ENCODE measurements at regions not wholly inside any gene's neighbourhood (a gene's known extent, or its start where the extent isn't known, plus 50 kb on each side); places are given as distances from the start of the nearest gene placed in this dataset.

- Mint-ChIP-seq H3K4me3 (no peak overlapping the region), H3K4me1 (ENCODE audit: low read depth) (no peaks in the 10 kb centered on the region), H3K36me3 (ENCODE audit: low read depth) (no peaks in the 10 kb centered on the region), H3K27ac (no peak overlapping the region), H3K27me3 (peaks cover 15% of the 10 kb centered on the region), H3K9me3 (peaks cover 6% of the 10 kb centered on the region)
- Histone ChIP-seq H3K4me3 (ENCODE audit: low read length) (no peak overlapping the region), H3K27me3 (ENCODE audit: control insufficient read depth in 1 of 2, insufficient read depth in 2 of 2, low read length in 2 of 2) (no peaks in the 10 kb centered on the region), H3K36me3 (ENCODE audit: insufficient read depth, low read length) (no peaks in the 10 kb centered on the region), H3K4me1 (ENCODE audit: insufficient read depth, low read length) (no peaks in the 10 kb centered on the region), H3K9me3 (ENCODE audit: control insufficient read depth in 1 of 2, insufficient read depth in 1 of 2, low read length in 2 of 2) (no peaks in the 10 kb centered on the region), H3K27ac (ENCODE audit: low read depth in 1 of 2, low read length in 2 of 2) (no peak overlapping the region)
- TF ChIP-seq CTCF (IDR thresholded peaks at IDR 0.05) = no peak
- intact Hi-C loops (cut with DNase I, micrococcal nuclease) = no loop called here
- ChIA-PET CTCF (no interaction called here), POLR2A (no interaction called here)
- DNase-seq (no peak), ATAC-seq (ENCODE audit: poor library complexity) (no peak)
These were observed 163.4 kb downstream of the GPAT3 start for GRCh38 chr4:83699358-83699757.

- H3K9me3 Mint-ChIP-seq = no peaks in the 10 kb centered on the region
- no peak overlapping the region for H3K27ac Mint-ChIP-seq
- no peak for TF ChIP-seq CTCF (IDR thresholded peaks at IDR 0.05)
- H3K27me3 Mint-ChIP-seq = peaks cover 10% of the 10 kb centered on the region
- Histone ChIP-seq H3K4me3 (ENCODE audit: low read length) (no peak overlapping the region), H3K27me3 (ENCODE audit: control insufficient read depth in 1 of 2, insufficient read depth in 2 of 2, low read length in 2 of 2) (peaks cover 0 to 6% of the 10 kb centered on the region in 2 experiments), H3K9me3 (ENCODE audit: control insufficient read depth in 1 of 2, insufficient read depth in 1 of 2, low read length in 2 of 2) (no peaks in the 10 kb centered on the region), H3K36me3 (ENCODE audit: insufficient read depth, low read length) (no peaks in the 10 kb centered on the region), H3K4me1 (ENCODE audit: insufficient read depth, low read length) (no peaks in the 10 kb centered on the region), H3K27ac (ENCODE audit: low read depth in 1 of 2, low read length in 2 of 2) (no peak overlapping the region)
- POLR2A ChIA-PET = no interaction called here
- H3K4me3 Mint-ChIP-seq = no peak overlapping the region
- CTCF ChIA-PET = no interaction called here
- DNase-seq (no peak), ATAC-seq (ENCODE audit: poor library complexity) (no peak)
- H3K4me1 Mint-ChIP-seq (ENCODE audit: low read depth) = no peaks in the 10 kb centered on the region
- intact Hi-C loops (cut with DNase I, micrococcal nuclease) = no loop called here
- H3K36me3 Mint-ChIP-seq (ENCODE audit: low read depth) = no peaks in the 10 kb centered on the region
These were observed 156.1 kb downstream of the GPAT3 start for GRCh38 chr4:83692028-83692427.

DNA sequence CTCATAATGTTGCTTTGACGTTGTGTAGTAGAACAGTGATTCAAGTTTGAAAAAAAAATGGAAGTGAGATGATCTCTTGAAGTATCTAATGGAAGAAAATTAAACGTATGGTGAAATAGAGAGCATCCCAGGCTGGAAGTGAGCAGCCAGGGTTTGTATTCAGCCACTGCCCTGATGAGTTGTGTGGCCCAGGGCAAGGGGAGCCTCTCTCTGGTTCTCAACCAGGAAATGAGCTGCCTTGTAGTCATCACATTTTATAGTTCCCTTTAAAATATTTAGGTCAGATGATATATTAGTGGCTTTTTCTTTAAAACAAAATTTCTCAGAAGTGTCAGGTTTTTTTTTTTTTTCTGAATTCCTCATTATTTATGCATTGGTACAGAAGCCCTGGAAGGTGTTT is 150.3 kb downstream of the GPAT3 start:
- H3K9me3 ChIP-seq (ENCODE audit: control insufficient read depth in 1 of 2, insufficient read depth in 1 of 2, low read length in 2 of 2) = no peaks in the 10 kb centered on the region
- no peaks in the 10 kb centered on the region for H3K4me1 Mint-ChIP-seq (ENCODE audit: low read depth)
- H3K27ac ChIP-seq (ENCODE audit: low read depth in 1 of 2, low read length in 2 of 2) = no peak overlapping the region
- no peak for DNase-seq
- peaks cover 14% of the 10 kb centered on the region for H3K27me3 Mint-ChIP-seq
- ChIA-PET POLR2A (no interaction called here), CTCF (no interaction called here)
- no peak for ATAC-seq (ENCODE audit: poor library complexity)
- intact Hi-C loops (cut with DNase I, micrococcal nuclease) = no loop called here
- H3K4me3 Mint-ChIP-seq = no peak overlapping the region
- no peak for TF ChIP-seq CTCF (IDR thresholded peaks at IDR 0.05)
- H3K36me3 Mint-ChIP-seq (ENCODE audit: low read depth) = no peaks in the 10 kb centered on the region
- no peak overlapping the region for H3K4me3 ChIP-seq (ENCODE audit: low read length)
- peaks cover 0 to 6% of the 10 kb centered on the region in 2 experiments for H3K27me3 ChIP-seq (ENCODE audit: control insufficient read depth in 1 of 2, insufficient read depth in 2 of 2, low read length in 2 of 2)
- H3K36me3 ChIP-seq (ENCODE audit: insufficient read depth, low read length) = no peaks in the 10 kb centered on the region
- no peaks in the 10 kb centered on the region for H3K9me3 Mint-ChIP-seq
- H3K4me1 ChIP-seq (ENCODE audit: insufficient read depth, low read length) = no peaks in the 10 kb centered on the region
- H3K27ac Mint-ChIP-seq = no peak overlapping the region
